ENCODE measurements at regions not wholly inside any gene's neighbourhood (a gene's known extent, or its start where the extent isn't known, plus 50 kb on each side); places are given as distances from the start of the nearest gene placed in this dataset.
"Not testable (repeated sequence)": the region's sequence is repeated elsewhere in the genome, so short reads cannot be mapped to it uniquely, and the experiment has no call there.

DNA sequence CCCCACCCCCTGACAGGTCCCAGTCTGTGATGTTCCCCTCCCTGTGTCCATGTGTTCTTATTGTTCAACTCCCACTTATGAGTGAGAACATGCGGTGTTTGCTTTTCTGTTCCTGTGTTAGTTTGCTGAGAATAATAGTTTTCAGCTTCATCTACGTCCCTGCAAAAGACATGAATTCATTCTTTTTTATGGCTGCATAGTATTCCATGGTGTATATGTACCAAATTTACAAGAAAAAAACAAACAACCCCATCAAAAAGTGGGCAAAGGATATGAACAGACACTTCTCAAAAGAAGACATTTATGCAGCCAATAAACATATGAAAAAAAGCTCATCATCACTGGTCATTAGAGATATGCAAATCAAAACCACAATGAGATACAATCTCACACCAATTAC is 156.8 kb upstream of the TMEM72 start:
- TF ChIP-seq POLR2A, CTCF, POLR2AphosphoS5 (IDR thresholded peaks at IDR 0.05): not testable (repeated sequence)
